ENCODE measurements at regions not wholly inside any gene's neighbourhood (a gene's known extent, or its start where the extent isn't known, plus 50 kb on each side); places are given as distances from the start of the nearest gene placed in this dataset.

DNA sequence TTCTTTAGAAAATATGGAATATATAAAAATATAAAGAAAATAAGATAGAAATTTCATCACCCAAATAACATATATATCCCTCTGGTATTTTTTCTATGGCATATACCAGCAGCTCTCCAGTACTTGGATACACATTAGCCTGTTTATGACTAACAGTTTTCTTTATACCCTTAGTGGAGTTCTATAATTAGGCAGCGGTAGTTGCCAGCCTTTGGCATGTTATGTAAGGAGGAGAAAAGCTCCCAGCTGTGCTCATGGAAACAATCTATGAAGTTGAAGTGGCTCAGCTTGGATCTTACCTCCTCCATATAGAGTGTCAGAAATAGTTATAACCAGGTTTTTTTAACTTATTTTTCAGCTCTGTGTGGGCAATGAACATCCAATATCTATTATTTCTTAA is 1636.8 kb downstream of the AMY1C start:
- no peak overlapping the region for H3K27ac Mint-ChIP-seq
- Histone ChIP-seq H3K36me3 (replicated peaks in 1 of 2; ENCODE audit: control insufficient read depth in 1 of 2, insufficient read depth in 2 of 2, low read length in 2 of 2) (no peaks in the 10 kb centered on the region), H2AFZ (ENCODE audit: insufficient read depth, low read depth, low read length, poor library complexity, severe bottlenecking) (no peak overlapping the region), H3K4me1 (ENCODE audit: control insufficient read depth in 1 of 2, insufficient read depth in 2 of 2, low read length in 2 of 2) (no peaks in the 10 kb centered on the region), H3K4me2 (replicated peaks; ENCODE audit: extremely low read depth, low read length, poor library complexity, severe bottlenecking) (no peak overlapping the region), H3K9me3 (replicated peaks in 1 of 2; ENCODE audit: control insufficient read depth in 1 of 2, insufficient read depth in 1 of 2, low read length in 2 of 2) (peaks cover 9 to 14% of the 10 kb centered on the region in 2 donors), H3K27ac (ENCODE audit: low read depth in 1 of 2, low read length in 2 of 2) (no peak overlapping the region), H3K79me2 (ENCODE audit: insufficient read depth, low read length) (no peaks in the 10 kb centered on the region), H3K27me3 (ENCODE audit: control insufficient read depth in 2 of 2, insufficient read depth in 2 of 2, low read length in 2 of 2) (no peaks in the 10 kb centered on the region), H3K9ac (ENCODE audit: insufficient read depth, low read length, poor library complexity, severe bottlenecking) (no peak overlapping the region), H3K4me3 (replicated peaks in 1 of 3; ENCODE audit: low read depth in 2 of 3, low read length in 3 of 3) (no peak overlapping the region), H4K20me1 (ENCODE audit: insufficient read depth, low read length) (no peaks in the 10 kb centered on the region)
- H3K27me3 Mint-ChIP-seq (ENCODE audit: low read depth in 3 of 3): no peaks in the 10 kb centered on the region
- H3K4me1 Mint-ChIP-seq: no peaks in the 10 kb centered on the region
- H3K9me3 Mint-ChIP-seq: peaks cover 2 to 12% (median 4%) of the 10 kb centered on the region in 7 donors
- H3K4me3 Mint-ChIP-seq: no peak overlapping the region
- H3K36me3 Mint-ChIP-seq: no peaks in the 10 kb centered on the region
- no CpG with 5 or more reads among the region's 1 CpG for WGBS (ENCODE audit: insufficient coverage)
- intact Hi-C loops (cut with micrococcal nuclease): no loop called here
- TF ChIP-seq, protein P1, sequence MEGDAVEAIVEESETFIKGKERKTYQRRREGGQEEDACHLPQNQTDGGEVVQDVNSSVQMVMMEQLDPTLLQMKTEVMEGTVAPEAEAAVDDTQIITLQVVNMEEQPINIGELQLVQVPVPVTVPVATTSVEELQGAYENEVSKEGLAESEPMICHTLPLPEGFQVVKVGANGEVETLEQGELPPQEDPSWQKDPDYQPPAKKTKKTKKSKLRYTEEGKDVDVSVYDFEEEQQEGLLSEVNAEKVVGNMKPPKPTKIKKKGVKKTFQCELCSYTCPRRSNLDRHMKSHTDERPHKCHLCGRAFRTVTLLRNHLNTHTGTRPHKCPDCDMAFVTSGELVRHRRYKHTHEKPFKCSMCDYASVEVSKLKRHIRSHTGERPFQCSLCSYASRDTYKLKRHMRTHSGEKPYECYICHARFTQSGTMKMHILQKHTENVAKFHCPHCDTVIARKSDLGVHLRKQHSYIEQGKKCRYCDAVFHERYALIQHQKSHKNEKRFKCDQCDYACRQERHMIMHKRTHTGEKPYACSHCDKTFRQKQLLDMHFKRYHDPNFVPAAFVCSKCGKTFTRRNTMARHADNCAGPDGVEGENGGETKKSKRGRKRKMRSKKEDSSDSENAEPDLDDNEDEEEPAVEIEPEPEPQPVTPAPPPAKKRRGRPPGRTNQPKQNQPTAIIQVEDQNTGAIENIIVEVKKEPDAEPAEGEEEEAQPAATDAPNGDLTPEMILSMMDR (IDR thresholded peaks at IDR 0.05): no peak
- DNase-seq: no peak

DNA sequence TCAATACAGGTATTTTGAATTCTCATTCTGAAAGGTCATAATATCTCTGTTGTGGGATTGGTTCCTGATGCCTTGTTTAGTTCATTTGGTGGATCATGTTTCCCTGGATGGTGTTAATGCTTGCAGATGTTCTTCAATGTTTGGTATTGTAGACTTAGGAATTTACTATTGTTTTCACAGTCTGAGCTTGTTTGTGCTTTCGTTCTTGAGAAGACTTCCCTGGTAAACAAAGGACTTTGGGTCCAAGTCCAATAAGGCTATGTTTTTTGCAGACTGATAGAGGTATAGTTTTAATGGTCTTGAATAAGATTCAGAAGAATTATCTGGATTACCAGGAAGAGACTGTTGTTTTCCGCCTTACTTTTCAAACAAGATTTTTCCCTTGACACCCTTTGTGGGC is 1646.3 kb downstream of the AMY1C start:
- no peak overlapping the region for H3K4me3 Mint-ChIP-seq
- Histone ChIP-seq H3K9ac (ENCODE audit: insufficient read depth, low read length, poor library complexity, severe bottlenecking) (no peak overlapping the region), H3K36me3 (replicated peaks in 1 of 2; ENCODE audit: control insufficient read depth in 1 of 2, insufficient read depth in 2 of 2, low read length in 2 of 2) (no peaks in the 10 kb centered on the region), H3K4me2 (replicated peaks; ENCODE audit: extremely low read depth, low read length, poor library complexity, severe bottlenecking) (no peak overlapping the region), H4K20me1 (ENCODE audit: insufficient read depth, low read length) (no peaks in the 10 kb centered on the region), H3K79me2 (ENCODE audit: insufficient read depth, low read length) (no peaks in the 10 kb centered on the region), H3K9me3 (replicated peaks in 1 of 2; ENCODE audit: control insufficient read depth in 1 of 2, insufficient read depth in 1 of 2, low read length in 2 of 2) (peaks cover 12 to 18% of the 10 kb centered on the region in 2 donors), H3K4me3 (replicated peaks in 1 of 3; ENCODE audit: low read depth in 2 of 3, low read length in 3 of 3) (no peak overlapping the region), H2AFZ (ENCODE audit: insufficient read depth, low read depth, low read length, poor library complexity, severe bottlenecking) (no peak overlapping the region), H3K27ac (ENCODE audit: low read depth in 1 of 2, low read length in 2 of 2) (no peak overlapping the region), H3K4me1 (ENCODE audit: control insufficient read depth in 1 of 2, insufficient read depth in 2 of 2, low read length in 2 of 2) (no peaks in the 10 kb centered on the region), H3K27me3 (ENCODE audit: control insufficient read depth in 2 of 2, insufficient read depth in 2 of 2, low read length in 2 of 2) (no peaks in the 10 kb centered on the region)
- H3K9me3 Mint-ChIP-seq: peaks cover 0 to 12% (median 5%) of the 10 kb centered on the region in 7 donors
- 0% methylated on average over 1 of the region's 2 CpGs for WGBS (ENCODE audit: insufficient coverage)
- intact Hi-C loops (cut with micrococcal nuclease): no loop called here
- H3K4me1 Mint-ChIP-seq: no peaks in the 10 kb centered on the region
- DNase-seq: no peak
- TF ChIP-seq, protein P1 (IDR thresholded peaks at IDR 0.05): no peak
- H3K36me3 Mint-ChIP-seq: no peaks in the 10 kb centered on the region
- H3K27ac Mint-ChIP-seq: no peak overlapping the region
- H3K27me3 Mint-ChIP-seq (ENCODE audit: low read depth in 3 of 3): no peaks in the 10 kb centered on the region
